Upper lobe of left lung (tissue), 6 donors: ENCODE measurements at regions not wholly inside any gene's neighbourhood (a gene's known extent, or its start where the extent isn't known, plus 50 kb on each side); places are given as distances from the start of the nearest gene placed in this dataset.
"Not testable (repeated sequence)": the region's sequence is repeated elsewhere in the genome, so short reads cannot be mapped to it uniquely, and the experiment has no call there.

Source experiments
- ATAC-seq, 2 donors: fragments of 200-7000 bp; cut with Tn5 transposase; one replicate each; pipeline ENCODE4 v1.9.1; 2022; ENCODE audit warnings: mild to moderate bottlenecking in 2 of 2, moderate library complexity in 2 of 2; ENCODE audit not compliant: low FRiP score in 2 of 2
- DNase-seq, 2 donors: peaks; one replicate each; pipeline ENCODE4 v3.0.0-alpha.2; 2019 to 2020
- H3K27ac ChIP-seq, 4 donors: fragments of 200-600 bp; sonication (generic); one replicate each; pipeline ENCODE4 v1.5.1; 2016 to 2019
- H3K27me3 ChIP-seq, 4 donors: fragments of 200-600 bp; sonication (generic); one replicate each; pipeline ENCODE4 v1.5.1; 2017 to 2019
- H3K36me3 ChIP-seq, 4 donors: fragments of 200-600 bp; sonication (generic); one replicate each; pipeline ENCODE4 v1.5.1; 2016 to 2019
- H3K4me1 ChIP-seq, 4 donors: fragments of 200-600 bp; sonication (generic); one replicate each; pipeline ENCODE4 v1.5.1; 2018 to 2019
- H3K4me3 ChIP-seq, 4 donors: fragments of 200-600 bp; sonication (generic); one replicate each; pipeline ENCODE4 v1.5.1; 2017 to 2019; ENCODE audit warnings: mild to moderate bottlenecking in 2 of 4, moderate library complexity in 1 of 4
- H3K9me3 ChIP-seq, 4 donors: fragments of 200-600 bp; sonication (generic); one replicate each; pipeline ENCODE4 v1.5.1; 2018 to 2019
- EP300 ChIP-seq, 4 donors: sonication (generic); formaldehyde crosslinking; IDR thresholded peaks; one replicate each; pipeline ENCODE4 v1.5.1; 2017; ENCODE audit warnings: antibody characterized with exemption in 4 of 4, control low read depth in 2 of 4
- POLR2A ChIP-seq, 4 donors: fragments of 450-650 bp; IDR thresholded peaks; one replicate each; pipeline ENCODE4 v1.5.1; 2016 to 2017; ENCODE audit warnings: antibody characterized with exemption in 4 of 4, mild to moderate bottlenecking in 2 of 4
- POLR2AphosphoS5 ChIP-seq, 2 donors: sonication (generic); formaldehyde crosslinking; IDR thresholded peaks; one replicate each; pipeline ENCODE4 v1.5.1; 2017; ENCODE audit warnings: antibody characterized with exemption in 2 of 2
- WGBS, 2 donors: methylation state at CpG; one replicate each; pipeline ENCODE4 v1.1.5; 2017 to 2018; 5-methylcytosine and 5-hydroxymethylcytosine counted together
- TF ChIP-seq, protein P1 (sequence below), 6 experiments: fragments of 450-650 bp in 4 of 6; fragments of 200-600 bp in 2 of 6; sonication (generic) in 2 of 6; IDR thresholded peaks; one replicate each; pipeline ENCODE4 v1.5.1; 2016 to 2019; ENCODE audit warnings: antibody characterized with exemption in 6 of 6
- donor health status: DM: no; HTN: no; CAD: no; lungs with moderate emphysema.
- donor health status: DM: no; HTN: yes; CAD: no; lungs with severe emphysema.

- ATAC-seq: no peak
These were observed 54.8 kb upstream of the MBNL1 start for GRCh38 chr3:152213938-152214337.

GRCh38 chr3:152216960-152217865 is 51.5 kb upstream of the MBNL1 start:
- peak in 1 of 2 donors; percentile 68 for DNase-seq
- H3K4me3 ChIP-seq, ATAC-seq, H3K36me3 ChIP-seq, H3K9me3 ChIP-seq, H3K27me3 ChIP-seq: not testable (repeated sequence)
- WGBS, 2 donors: 94 to 98% methylated on average over 13 to 34 of the region's 34 CpGs
- Histone ChIP-seq H3K4me1 (peaks cover 15 to 18% (median 15%) of the 10 kb centered on the region in 4 donors), H3K27ac (peak overlapping the region in 2 of 4 donors; percentile 32 to 35)

More at GRCh38 chr3:152213938-152214337, 54.8 kb upstream of the MBNL1 start:
- H3K27me3 ChIP-seq: no peaks in the 10 kb centered on the region
- H3K36me3 ChIP-seq: no peaks in the 10 kb centered on the region
- no peak for DNase-seq
- 80 to 93% methylated on average over 1 of the region's 1 CpG for whole genome bisulfite sequencing, 2 donors
- H3K4me3 ChIP-seq: no peak overlapping the region
- TF ChIP-seq, protein P1, sequence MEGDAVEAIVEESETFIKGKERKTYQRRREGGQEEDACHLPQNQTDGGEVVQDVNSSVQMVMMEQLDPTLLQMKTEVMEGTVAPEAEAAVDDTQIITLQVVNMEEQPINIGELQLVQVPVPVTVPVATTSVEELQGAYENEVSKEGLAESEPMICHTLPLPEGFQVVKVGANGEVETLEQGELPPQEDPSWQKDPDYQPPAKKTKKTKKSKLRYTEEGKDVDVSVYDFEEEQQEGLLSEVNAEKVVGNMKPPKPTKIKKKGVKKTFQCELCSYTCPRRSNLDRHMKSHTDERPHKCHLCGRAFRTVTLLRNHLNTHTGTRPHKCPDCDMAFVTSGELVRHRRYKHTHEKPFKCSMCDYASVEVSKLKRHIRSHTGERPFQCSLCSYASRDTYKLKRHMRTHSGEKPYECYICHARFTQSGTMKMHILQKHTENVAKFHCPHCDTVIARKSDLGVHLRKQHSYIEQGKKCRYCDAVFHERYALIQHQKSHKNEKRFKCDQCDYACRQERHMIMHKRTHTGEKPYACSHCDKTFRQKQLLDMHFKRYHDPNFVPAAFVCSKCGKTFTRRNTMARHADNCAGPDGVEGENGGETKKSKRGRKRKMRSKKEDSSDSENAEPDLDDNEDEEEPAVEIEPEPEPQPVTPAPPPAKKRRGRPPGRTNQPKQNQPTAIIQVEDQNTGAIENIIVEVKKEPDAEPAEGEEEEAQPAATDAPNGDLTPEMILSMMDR (IDR thresholded peaks at IDR 0.05): no peak
- TF ChIP-seq POLR2AphosphoS5 (IDR thresholded peaks at IDR 0.05) (no peak), EP300 (IDR thresholded peaks at IDR 0.05) (no peak), POLR2A (IDR thresholded peaks at IDR 0.05) (no peak)
- H3K27ac ChIP-seq: peak overlapping the region in 1 of 4 donors; percentile 21
- H3K9me3 ChIP-seq: no peaks in the 10 kb centered on the region
- peaks cover 7 to 12% (median 8%) of the 10 kb centered on the region in 4 donors for H3K4me1 ChIP-seq

DNA sequence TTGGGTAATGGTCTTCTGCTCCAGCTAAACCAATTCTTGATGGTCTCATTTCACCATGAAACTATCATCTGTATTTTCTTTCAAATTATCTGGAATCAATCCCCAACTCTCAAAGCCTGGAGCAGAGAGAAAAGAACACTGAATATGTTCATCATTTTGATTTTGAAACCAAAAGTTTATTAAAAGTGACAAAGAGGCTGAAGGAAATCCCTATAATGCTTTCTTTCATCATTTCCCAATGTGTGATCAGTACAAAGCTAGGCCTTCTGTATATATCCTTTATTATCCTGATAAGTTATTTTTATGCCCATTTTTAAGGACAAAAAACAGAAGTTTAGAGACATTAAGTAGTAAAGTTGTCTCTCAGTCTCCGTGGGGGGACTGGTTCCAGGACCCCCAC is 50.1 kb upstream of the MBNL1 start:
- H3K9me3 ChIP-seq: no peaks in the 10 kb centered on the region
- no peak overlapping the region for H3K4me3 ChIP-seq
- H3K27me3 ChIP-seq: no peaks in the 10 kb centered on the region
- no peak overlapping the region for H3K27ac ChIP-seq
- ATAC-seq (no peak), DNase-seq (no peak)
- H3K36me3 ChIP-seq: no peaks in the 10 kb centered on the region
- peaks cover 7 to 16% (median 12%) of the 10 kb centered on the region in 4 donors for H3K4me1 ChIP-seq
- TF ChIP-seq POLR2AphosphoS5 (IDR thresholded peaks at IDR 0.05) (no peak), POLR2A (IDR thresholded peaks at IDR 0.05) (no peak), EP300 (IDR thresholded peaks at IDR 0.05) (no peak)
- TF ChIP-seq, protein P1 (IDR thresholded peaks at IDR 0.05): no peak
- WGBS, 2 donors: 96 to 97% methylated on average over 1 of the region's 1 CpG
